ENCODE measurements at regions not wholly inside any gene's neighbourhood (a gene's known extent, or its start where the extent isn't known, plus 50 kb on each side); places are given as distances from the start of the nearest gene placed in this dataset.

DNA sequence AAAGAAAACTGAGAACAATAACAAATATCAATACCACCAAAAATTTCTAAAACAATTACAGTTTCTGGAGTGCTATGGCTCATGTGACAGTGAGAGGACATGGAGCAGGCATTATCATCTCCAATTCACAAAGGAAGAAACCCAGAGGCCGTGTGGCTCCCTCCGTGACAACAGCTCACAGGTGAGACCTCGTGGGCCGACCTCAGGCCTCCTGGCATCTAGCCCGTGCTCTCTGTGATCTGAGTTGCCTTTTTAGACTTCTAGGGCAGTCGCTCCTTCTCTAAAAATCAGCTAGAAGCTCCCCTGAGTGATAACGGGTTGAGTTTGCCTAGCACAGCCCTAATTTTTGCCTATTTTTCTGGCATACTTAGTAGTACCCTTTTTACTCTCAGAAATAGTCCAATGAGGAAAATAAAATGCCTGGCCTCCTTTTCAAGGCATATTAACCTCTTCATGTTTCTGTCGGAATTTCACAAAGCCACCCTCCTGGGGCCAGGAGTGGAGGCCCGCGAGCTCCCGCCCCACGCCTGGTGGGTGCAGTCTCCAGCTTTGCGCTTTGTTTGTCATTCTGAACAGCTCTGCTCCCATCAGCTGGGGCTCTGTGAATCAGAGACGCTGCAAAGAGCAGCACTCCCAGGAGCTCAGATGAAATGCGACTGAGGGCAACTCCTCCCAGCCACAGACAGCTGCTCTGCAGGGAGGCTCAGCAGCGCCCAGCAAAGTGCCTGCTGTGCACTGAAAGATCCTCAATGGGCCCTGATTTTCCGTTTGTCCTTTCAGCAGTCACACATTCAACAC lies 292.5 kb downstream of the UQCRFS1 start:
- no peak for DNase-seq

GRCh38 chr19:28917621-28918020 lies 295.3 kb downstream of the UQCRFS1 start:
- DNase-seq, result no peak

DNA sequence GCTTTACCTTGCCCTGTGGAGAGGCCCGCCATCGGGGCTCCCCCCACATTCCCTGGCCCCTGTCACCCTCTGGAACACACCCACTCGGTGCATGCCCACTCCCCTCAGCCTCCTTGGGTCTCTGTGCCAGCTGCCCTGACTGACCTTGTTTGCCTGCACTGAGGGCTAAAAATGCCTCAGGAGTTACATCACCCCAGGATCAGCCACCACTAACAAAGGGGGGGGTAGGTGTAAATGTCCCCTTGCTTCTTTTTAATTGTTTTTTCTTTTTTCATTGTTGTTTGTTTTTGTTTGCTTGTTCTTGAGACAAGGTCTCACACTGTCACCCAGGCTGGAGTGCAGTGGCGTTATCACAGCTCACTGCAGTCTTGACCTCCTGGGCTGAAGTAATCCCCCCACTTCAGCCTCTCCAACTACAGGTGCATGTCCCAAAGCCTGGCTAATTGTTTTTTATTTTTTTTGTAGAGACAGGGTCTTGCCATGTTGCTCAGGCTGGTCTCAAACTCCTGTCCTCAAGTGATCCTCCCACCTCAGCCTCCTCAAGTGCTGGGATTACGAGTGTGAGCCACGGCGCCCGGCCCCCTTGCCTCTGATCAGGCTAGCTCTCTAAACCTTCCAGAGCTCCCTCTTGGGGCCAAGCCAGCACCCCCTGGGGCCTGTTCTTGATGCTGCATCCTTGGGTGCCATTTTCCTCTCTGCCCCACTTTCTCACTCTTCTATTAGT lies 297.1 kb downstream of the UQCRFS1 start:
- no peak for DNase-seq

GRCh38 chr19:28915202-28915601 lies 297.7 kb downstream of the UQCRFS1 start:
- DNase-seq, result no peak

DNA sequence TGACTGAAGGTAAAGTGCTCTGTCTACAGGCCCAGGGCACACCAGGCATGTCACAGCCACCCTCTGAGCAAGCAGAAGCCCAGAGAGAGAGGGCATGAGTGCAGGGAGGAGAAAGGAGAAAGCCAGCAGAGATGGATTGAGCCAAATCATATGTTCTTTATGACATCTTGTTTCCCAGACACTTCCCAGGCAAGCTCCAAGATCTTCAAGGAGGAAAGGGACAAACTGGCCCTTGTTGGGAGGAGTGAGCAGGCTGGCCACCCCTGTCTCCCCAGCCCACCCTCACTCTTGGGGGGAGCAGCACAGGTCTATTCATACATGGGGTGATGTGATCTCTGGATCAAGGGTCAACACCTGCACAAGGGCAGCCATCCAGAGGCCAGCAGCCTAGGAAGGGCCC lies 298.8 kb downstream of the UQCRFS1 start:
- no peak for DNase-seq

GRCh38 chr19:28913626-28914025 lies 299.3 kb downstream of the UQCRFS1 start:
- no peak for DNase-seq

DNA sequence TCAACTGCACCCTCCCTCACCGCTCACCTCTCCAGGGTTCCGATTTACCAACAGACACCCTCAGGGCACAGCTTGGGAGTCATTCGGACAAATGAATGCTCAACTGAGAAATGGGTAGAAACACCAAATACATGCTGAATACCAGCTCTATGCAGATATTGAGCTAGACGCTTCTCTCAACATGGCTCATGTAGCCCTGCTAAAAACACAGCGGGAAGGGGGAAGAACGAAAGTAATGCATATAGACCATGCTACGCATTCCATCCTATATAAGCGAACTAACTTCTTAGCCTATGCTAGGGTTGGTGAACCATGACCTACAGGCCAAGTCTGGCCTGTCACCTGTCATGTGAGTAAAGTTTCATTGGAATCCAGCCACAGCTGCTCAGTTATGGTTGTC lies 304.0 kb downstream of the UQCRFS1 start:
- DNase-seq, result no peak

DNA sequence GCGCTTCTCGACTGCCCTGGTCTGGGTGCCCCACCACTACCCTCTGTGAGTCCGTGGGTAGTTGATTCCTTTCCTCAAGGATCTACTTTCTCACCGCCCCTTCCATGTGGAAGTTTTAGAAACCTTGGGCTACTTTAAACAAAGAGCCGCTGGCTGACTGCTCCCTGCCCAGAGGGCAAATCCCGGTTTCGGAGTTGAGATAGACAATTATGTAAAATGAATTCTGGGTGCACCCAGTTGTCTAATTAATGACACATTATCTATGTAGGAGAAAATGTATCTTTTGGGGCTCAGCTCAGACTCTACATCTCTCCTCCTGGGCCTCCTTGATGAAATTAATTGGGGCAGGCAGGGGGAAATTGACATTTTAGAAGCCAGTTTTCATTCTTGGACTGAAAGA lies 305.4 kb downstream of the UQCRFS1 start:
- no peak for DNase-seq

DNA sequence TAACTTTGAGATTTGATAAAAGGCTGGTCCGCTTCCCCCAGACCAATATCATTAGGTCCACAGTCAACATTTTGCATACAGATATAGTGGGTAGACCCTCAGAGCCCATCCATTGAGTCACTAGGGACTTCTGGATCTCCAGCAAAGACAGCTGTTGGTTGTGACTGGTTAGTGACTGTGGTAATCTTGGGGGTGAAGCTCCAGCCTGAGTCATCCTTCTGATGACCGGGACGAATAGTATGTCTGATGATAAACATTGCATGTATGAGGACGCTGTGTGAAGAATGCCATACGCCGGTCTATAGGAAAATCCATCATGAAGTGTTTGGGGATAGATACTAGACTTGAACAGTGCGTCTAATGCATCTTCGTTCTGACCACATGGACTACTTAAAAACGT lies 307.0 kb downstream of the UQCRFS1 start:
- no peak for DNase-seq

DNA sequence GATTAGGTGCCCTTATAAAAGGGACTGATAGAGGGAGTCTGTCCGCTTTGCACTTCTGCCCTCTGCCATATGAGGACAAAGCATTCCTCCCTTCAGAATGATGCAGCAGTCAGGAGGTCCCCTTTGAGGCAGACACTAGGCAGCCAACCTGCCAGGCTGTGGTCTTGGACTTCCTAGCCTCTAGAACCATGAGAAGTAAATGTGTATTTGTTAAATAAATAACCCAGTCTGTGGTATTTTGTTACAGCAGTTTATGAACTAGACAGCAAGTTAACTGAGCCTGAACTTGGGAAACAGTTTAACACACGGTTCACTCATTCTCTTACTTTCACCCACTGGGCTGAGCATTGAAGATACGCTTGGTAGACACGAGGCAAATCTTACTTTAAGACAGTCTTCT lies 313.2 kb downstream of the UQCRFS1 start:
- no peak for DNase-seq

GRCh38 chr19:28898249-28898648 lies 314.7 kb downstream of the UQCRFS1 start:
- no peak for DNase-seq

DNA sequence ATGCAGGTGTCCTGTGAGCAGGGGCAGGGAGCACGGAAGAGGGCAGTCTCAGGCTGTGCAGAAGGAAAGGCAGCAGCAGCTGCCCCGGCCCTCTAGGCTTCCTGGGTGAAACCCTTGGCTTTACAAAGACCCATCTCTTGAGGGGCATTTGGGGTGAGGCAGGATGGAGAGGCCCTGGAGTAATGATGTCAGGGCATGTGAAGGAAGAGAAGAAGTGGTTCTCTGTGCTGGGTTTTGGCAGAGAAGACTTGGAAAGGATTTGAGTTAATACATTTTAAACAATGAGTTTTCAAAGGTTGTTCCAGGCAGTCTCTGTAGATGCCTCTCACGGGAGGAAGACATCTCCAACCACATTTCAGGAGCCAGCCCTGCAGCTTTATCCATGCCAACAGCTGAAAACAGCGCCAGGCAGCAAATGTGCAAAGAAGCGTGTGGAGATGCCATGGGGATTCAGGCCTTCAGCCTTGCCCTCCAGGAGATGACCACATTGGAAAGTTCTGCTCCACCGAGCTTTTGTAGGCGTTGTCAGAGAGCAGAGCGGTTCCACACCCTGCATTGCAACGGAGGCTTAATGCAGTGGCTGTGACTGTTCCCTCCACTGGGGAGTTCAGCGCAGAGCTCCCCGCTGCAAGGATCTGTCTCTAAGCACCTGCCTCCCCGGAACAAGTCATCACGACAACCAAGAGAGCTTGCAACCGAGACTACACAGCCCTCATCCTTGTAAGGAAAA lies 322.8 kb downstream of the UQCRFS1 start:
- DNase-seq, result no peak

DNA sequence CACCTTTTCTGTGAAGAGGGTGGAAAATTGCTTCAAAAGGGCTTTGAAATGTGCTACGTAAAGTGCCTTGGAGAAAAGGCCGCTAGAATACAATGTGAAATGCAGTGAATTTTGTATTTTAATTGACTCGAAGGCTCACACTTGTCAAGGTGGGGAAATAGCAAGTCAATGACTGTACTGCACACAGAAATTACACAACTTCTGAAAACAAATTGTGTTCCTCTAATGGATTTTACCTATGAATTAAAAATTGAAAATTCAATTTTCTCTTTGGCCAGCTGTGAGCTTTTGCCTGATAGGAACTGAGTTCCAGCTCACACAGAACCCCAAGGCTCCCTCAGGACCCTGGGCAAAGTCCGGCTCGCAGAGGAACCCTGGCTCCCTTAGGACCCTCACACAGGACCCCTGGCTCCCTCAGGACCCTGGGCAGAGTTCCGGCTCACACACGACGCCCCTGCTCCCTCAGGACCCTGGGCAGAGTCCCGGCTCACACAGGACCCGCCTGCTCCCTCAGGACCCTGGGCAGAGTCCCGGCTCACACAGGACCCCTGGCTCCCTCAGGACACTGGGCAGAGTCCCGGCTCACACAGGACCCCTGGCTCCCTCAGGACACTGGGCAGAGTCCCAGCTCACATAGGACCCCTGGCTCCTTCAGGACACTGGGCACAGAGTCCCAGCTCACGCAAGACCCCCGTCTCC lies 324.9 kb downstream of the UQCRFS1 start:
- no peak for DNase-seq

- no peak for DNase-seq
Observed at GRCh38 chr19:28886708-28887107, 326.2 kb downstream of the UQCRFS1 start.

DNA sequence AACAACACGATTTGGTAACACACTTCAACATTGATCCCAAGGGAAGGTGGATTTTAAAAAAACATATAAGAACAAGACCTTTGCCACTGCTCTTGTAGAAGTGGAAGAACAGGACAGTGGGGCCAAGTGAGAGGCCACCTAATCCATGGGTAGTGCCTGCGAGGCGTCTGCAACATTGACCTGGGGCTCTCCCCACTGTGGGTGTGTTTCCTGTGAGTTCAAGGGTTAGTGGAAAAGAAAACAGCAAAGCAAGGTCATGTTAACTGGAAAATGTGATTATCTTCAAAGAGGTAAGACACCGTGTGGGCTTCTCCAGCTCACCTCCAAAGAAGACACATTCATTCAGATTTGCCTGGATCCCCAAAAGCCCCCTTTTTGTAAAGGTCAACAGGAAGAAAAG lies 327.0 kb downstream of the UQCRFS1 start:
- DNase-seq, result no peak

GRCh38 chr19:28884786-28885476 lies 328.0 kb downstream of the UQCRFS1 start:
- DNase-seq, result no peak

GRCh38 chr19:28883241-28883693 lies 329.7 kb downstream of the UQCRFS1 start:
- DNase-seq, result no peak

GRCh38 chr19:28882818-28883217 lies 330.1 kb downstream of the UQCRFS1 start:
- no peak for DNase-seq

DNA sequence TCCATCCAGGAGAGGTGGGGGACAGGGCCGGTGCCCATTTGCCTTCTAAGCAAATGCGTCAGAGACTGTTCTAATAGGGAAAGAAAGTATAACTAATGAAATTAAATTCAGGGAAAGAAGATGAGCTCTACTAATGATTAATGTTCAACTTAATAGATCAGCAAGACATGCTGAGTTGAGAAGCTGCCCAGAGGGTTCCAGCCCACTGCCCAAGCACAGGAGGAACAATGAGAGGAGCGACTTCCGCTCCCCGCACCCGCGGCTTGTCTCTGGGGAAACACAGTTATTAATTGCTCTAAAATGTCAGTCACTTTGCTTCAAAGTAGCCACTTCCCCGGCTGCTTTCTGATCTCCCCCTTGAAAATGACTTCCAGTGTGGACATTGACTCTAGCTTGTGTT lies 331.3 kb downstream of the UQCRFS1 start:
- DNase-seq, result no peak

- no peak for DNase-seq
Observed at GRCh38 chr19:28880735-28881401, 332.1 kb downstream of the UQCRFS1 start.

GRCh38 chr19:28878862-28879566 lies 333.9 kb downstream of the UQCRFS1 start:
- peak; percentile 10 for DNase-seq
